Skeletal muscle cell (primary cell): ENCODE measurements at regions not wholly inside any gene's neighbourhood (a gene's known extent, or its start where the extent isn't known, plus 50 kb on each side); places are given as distances from the start of the nearest gene placed in this dataset.

Source experiments
- DNase-seq: peaks from one replicate; pipeline ENCODE4 v3.0.0-alpha.2; 2010; ENCODE audit warnings: low read depth
- H3K4me3 ChIP-seq: 2 replicates; pipeline ENCODE4 v1.5.1; 2011; ENCODE audit warnings: low read depth, mild to moderate bottlenecking, control low read depth, low read length, moderate library complexity

- no peak for DNase-seq
- no peak overlapping the region for H3K4me3 ChIP-seq
These were observed 377.6 kb downstream of the BRINP1 start for GRCh38 chr9:118991366-118992285.

GRCh38 chr9:118992813-118993794 lies 376.1 kb downstream of the BRINP1 start:
- no peak overlapping the region for H3K4me3 ChIP-seq
- DNase-seq = no peak

GRCh38 chr9:118993965-118994364 lies 375.3 kb downstream of the BRINP1 start:
- H3K4me3 ChIP-seq = no peak overlapping the region

GRCh38 chr9:119002491-119002890 lies 366.7 kb downstream of the BRINP1 start:
- DNase-seq = no peak
- no peak overlapping the region for H3K4me3 ChIP-seq

More at GRCh38 chr9:118993965-118994364, 375.3 kb downstream of the BRINP1 start:
- no peak for DNase-seq

- DNase-seq = peak; percentile 41
These were observed 366.0 kb downstream of the BRINP1 start for GRCh38 chr9:119003201-119003611.

GRCh38 chr9:119003882-119004617 lies 365.2 kb downstream of the BRINP1 start:
- no peak for DNase-seq

More at GRCh38 chr9:119003201-119003611, 366.0 kb downstream of the BRINP1 start:
- H3K4me3 ChIP-seq = no peak overlapping the region

GRCh38 chr9:119004618-119004990 lies 364.6 kb downstream of the BRINP1 start:
- no peak overlapping the region for H3K4me3 ChIP-seq
- peak; percentile 61 for DNase-seq

More at GRCh38 chr9:119003882-119004617, 365.2 kb downstream of the BRINP1 start:
- no peak overlapping the region for H3K4me3 ChIP-seq

GRCh38 chr9:119005162-119005561 lies 364.1 kb downstream of the BRINP1 start:
- no peak for DNase-seq
- H3K4me3 ChIP-seq = no peak overlapping the region

GRCh38 chr9:119009249-119009648 lies 360.0 kb downstream of the BRINP1 start:
- DNase-seq = no peak

GRCh38 chr9:119020284-119020683 lies 349.0 kb downstream of the BRINP1 start:
- DNase-seq = no peak
- H3K4me3 ChIP-seq = no peak overlapping the region

More at GRCh38 chr9:119009249-119009648, 360.0 kb downstream of the BRINP1 start:
- H3K4me3 ChIP-seq = no peak overlapping the region

GRCh38 chr9:119020730-119021333 lies 348.4 kb downstream of the BRINP1 start:
- no peak for DNase-seq
- H3K4me3 ChIP-seq = no peak overlapping the region

- no peak for DNase-seq
- H3K4me3 ChIP-seq = no peak overlapping the region
These were observed 343.1 kb downstream of the BRINP1 start for GRCh38 chr9:119026120-119026519.

GRCh38 chr9:119027901-119028699 lies 341.1 kb downstream of the BRINP1 start:
- H3K4me3 ChIP-seq = no peak overlapping the region
- no peak for DNase-seq

- no peak for DNase-seq
- no peak overlapping the region for H3K4me3 ChIP-seq
These were observed 339.3 kb downstream of the BRINP1 start for GRCh38 chr9:119029886-119030285.

- H3K4me3 ChIP-seq = no peak overlapping the region
- DNase-seq = no peak
These were observed 335.6 kb downstream of the BRINP1 start for GRCh38 chr9:119033596-119033995.

GRCh38 chr9:119036969-119037368 lies 332.3 kb downstream of the BRINP1 start:
- no peak overlapping the region for H3K4me3 ChIP-seq
- no peak for DNase-seq

GRCh38 chr9:119043996-119044395 lies 325.2 kb downstream of the BRINP1 start:
- DNase-seq = no peak

GRCh38 chr9:119044806-119045205 lies 324.4 kb downstream of the BRINP1 start:
- H3K4me3 ChIP-seq = no peak overlapping the region
- peak; percentile 4 for DNase-seq

More at GRCh38 chr9:119043996-119044395, 325.2 kb downstream of the BRINP1 start:
- H3K4me3 ChIP-seq = no peak overlapping the region
